GM12878 (cell line): ENCODE measurements at regions not wholly inside any gene's neighbourhood (a gene's known extent, or its start where the extent isn't known, plus 50 kb on each side); places are given as distances from the start of the nearest gene placed in this dataset.

Source experiments
- ATAC-seq: fragments of 200-7000 bp; cut with Tn5 transposase; 3 replicates; pipeline ENCODE4 v1.9.1; 2020; ENCODE audit warnings: mild to moderate bottlenecking, moderate library complexity
- BruUV-seq: library from RNA; stranded (reverse); fragments of 400-500 nt; replicated peaks from 2 replicates; lab custom pipeline; 2021; lab: Mats Ljungman, UMichigan
- CTCF ChIA-PET: fragments of 300-600 bp; sonication (Branson Sonifier 250); formaldehyde crosslinking; extraction: SDS; loops from one replicate; lab custom pipeline; 2021; ENCODE audit warnings: inconsistent platforms; lab: Yijun Ruan, JAX
- POLR2A ChIA-PET: fragments of 350-600 bp; formaldehyde crosslinking; extraction: SDS; loops from one replicate; lab custom pipeline; 2021; ENCODE audit warnings: inconsistent platforms; lab: Charles Lee
- RAD21 ChIA-PET: fragments of 300-600 bp; sonication (Branson Sonifier 250); formaldehyde crosslinking; loops from one replicate; lab custom pipeline; 2023; ENCODE audit warnings: antibody characterized with exemption; ENCODE audit not compliant: unreplicated experiment; lab: Charles Lee
- SMC1A ChIA-PET: fragments of 300-600 bp; sonication (Branson Sonifier 250); formaldehyde crosslinking; loops from one replicate; lab custom pipeline; 2023; ENCODE audit not compliant: unreplicated experiment, uncharacterized antibody; lab: Charles Lee
- DNase-seq: peaks from one replicate; pipeline ENCODE4 v3.0.0-alpha.2; 2011; ENCODE audit warnings: low read depth, low spot score
- FAIRE-seq: peaks from 3 replicates; lab custom pipeline; 2011; peaks lifted over from hg19 to GRCh38; lab: Jason Lieb, UNC
- H2AFZ ChIP-seq: 2 replicates; pipeline ENCODE4 v1.6.0; 2011; ENCODE audit warnings: low read depth, low read length, control low read depth; ENCODE audit not compliant: control insufficient read depth
- H3K27ac ChIP-seq: 2 replicates; pipeline ENCODE4 v1.5.1; 2011; ENCODE audit warnings: control low read depth; ENCODE audit not compliant: control insufficient read depth, insufficient read depth
- H3K27me3 ChIP-seq, 2 experiments: replicated peaks in 1 of 2; 2 replicates each; pipeline versions ENCODE4 v1.6.0 to v1.6.1; 2011; ENCODE audit warnings: low read length in 1 of 2; ENCODE audit not compliant: control insufficient read depth in 2 of 2, insufficient read depth in 2 of 2
- H3K36me3 ChIP-seq, 2 experiments: 2 replicates each; pipeline ENCODE4 v1.5.1; 2011; ENCODE audit warnings: low read length in 1 of 2; ENCODE audit not compliant: control insufficient read depth in 2 of 2, insufficient read depth in 2 of 2
- H3K4me1 ChIP-seq: 2 replicates; pipeline ENCODE4 v1.6.1; 2011; ENCODE audit warnings: mild to moderate bottlenecking, low read length, moderate library complexity, mixed read lengths; ENCODE audit not compliant: control insufficient read depth, insufficient read depth
- H3K4me2 ChIP-seq: 2 replicates; pipeline ENCODE4 v1.6.0; 2011; ENCODE audit warnings: control low read depth; ENCODE audit not compliant: control insufficient read depth, insufficient read depth
- H3K4me3 ChIP-seq: fragments of 200-600 bp; sonication (generic); 2 replicates; pipeline ENCODE4 v1.5.1; 2016
- H3K79me2 ChIP-seq: 2 replicates; pipeline ENCODE4 v1.6.0; 2011; ENCODE audit warnings: low read length; ENCODE audit not compliant: control insufficient read depth, insufficient read depth
- H3K9ac ChIP-seq: 2 replicates; pipeline ENCODE4 v1.8.0; 2011; ENCODE audit warnings: low read length, control low read depth, mixed read lengths; ENCODE audit not compliant: control insufficient read depth, insufficient read depth
- H3K9me3 ChIP-seq: replicated peaks from 3 replicates; pipeline ENCODE4 v1.5.1; 2011; ENCODE audit warnings: mild to moderate bottlenecking, low read length; ENCODE audit not compliant: control insufficient read depth, insufficient read depth
- H4K20me1 ChIP-seq: 2 replicates; pipeline ENCODE4 v1.6.0; 2011; ENCODE audit not compliant: control insufficient read depth, insufficient read depth
- BACH1 ChIP-seq: fragments of 450-650 bp; IDR thresholded peaks from 2 replicates; pipeline ENCODE4 v1.6.1; 2017; ENCODE audit warnings: mild to moderate bottlenecking, borderline replicate concordance
- CEBPB ChIP-seq, 2 experiments: fragments of 150-350 bp in 1 of 2; IDR thresholded peaks; 2 replicates each; pipeline ENCODE4 v1.6.1; 2012 to 2014; ENCODE audit warnings: low read depth in 2 of 2, low read length in 2 of 2, borderline replicate concordance in 1 of 2, inconsistent platforms in 1 of 2
- EP300 ChIP-seq, 2 experiments: fragments of 150-350 bp in 1 of 2; IDR thresholded peaks; 2 replicates each; pipeline ENCODE4 v1.6.1; 2011 to 2012; ENCODE audit warnings: low read depth in 2 of 2, low read length in 2 of 2, borderline replicate concordance in 1 of 2, improper control_type of control experiment in 1 of 2, inconsistent platforms in 1 of 2; ENCODE audit not compliant: control insufficient read depth in 1 of 2
- EZH2 ChIP-seq: IDR thresholded peaks from 2 replicates; pipeline ENCODE4 v1.6.1; 2012; ENCODE audit warnings: low read depth, mild to moderate bottlenecking, control low read depth, inconsistent platforms, low read length, borderline replicate concordance; ENCODE audit not compliant: control insufficient read depth
- HCFC1 ChIP-seq: fragments of 150-350 bp; IDR thresholded peaks from 2 replicates; pipeline ENCODE4 v1.6.1; 2014; ENCODE audit warnings: low read length
- MAX ChIP-seq: IDR thresholded peaks from 2 replicates; pipeline ENCODE4 v1.6.1; 2012; ENCODE audit warnings: low read depth, low read length, improper control_type of control experiment
- NFYB ChIP-seq: IDR thresholded peaks from 2 replicates; pipeline ENCODE4 v1.6.1; 2011; ENCODE audit warnings: low read depth, mild to moderate bottlenecking, low read length, improper control_type of control experiment, moderate library complexity; ENCODE audit not compliant: insufficient read depth
- POLR2A ChIP-seq: IDR thresholded peaks from 2 replicates; pipeline ENCODE4 v1.6.1; 2011; ENCODE audit warnings: low read depth, mild to moderate bottlenecking, low read length
- RAD51 ChIP-seq: fragments of 450-650 bp; IDR thresholded peaks from 2 replicates; pipeline ENCODE4 v1.6.1; 2016; ENCODE audit warnings: moderate library complexity, mild to moderate bottlenecking, inconsistent platforms
- RB1 ChIP-seq: fragments of 450-650 bp; formaldehyde crosslinking; IDR thresholded peaks from 2 replicates; pipeline ENCODE4 v1.6.1; 2017; ENCODE audit warnings: mild to moderate bottlenecking, borderline replicate concordance
- SIN3A ChIP-seq: IDR thresholded peaks from 2 replicates; pipeline ENCODE4 v1.6.1; 2012; ENCODE audit warnings: low read depth, low read length, improper control_type of control experiment
- SMAD1 ChIP-seq: fragments of 450-650 bp; IDR thresholded peaks from 2 replicates; pipeline ENCODE4 v1.6.1; 2018; ENCODE audit warnings: mild to moderate bottlenecking, low read depth; ENCODE audit not compliant: partially characterized antibody
- SRF ChIP-seq, 2 experiments: IDR thresholded peaks; 2 replicates each; pipeline ENCODE4 v1.6.1; 2011; ENCODE audit warnings: low read depth in 2 of 2, low read length in 2 of 2, mild to moderate bottlenecking in 1 of 2, moderate library complexity in 1 of 2
- TARDBP ChIP-seq: IDR thresholded peaks from 2 replicates; pipeline ENCODE4 v1.6.1; 2016; ENCODE audit warnings: borderline replicate concordance
- ZNF24 ChIP-seq: fragments of 450-650 bp; IDR thresholded peaks from 2 replicates; pipeline ENCODE4 v1.6.1; 2017; ENCODE audit warnings: antibody characterized with exemption, mild to moderate bottlenecking
- ZNF622 ChIP-seq: fragments of 450-650 bp; IDR thresholded peaks from 2 replicates; pipeline ENCODE4 v1.6.1; 2017; ENCODE audit warnings: mild to moderate bottlenecking, inconsistent platforms
- ZZZ3 ChIP-seq: IDR thresholded peaks from 2 replicates; pipeline ENCODE4 v1.6.1; 2011; ENCODE audit warnings: low read depth; ENCODE audit not compliant: control insufficient read depth, insufficient read length
- WGBS: methylation state at CpG from one replicate; pipeline ENCODE4 v1.1.6; 2016; ENCODE audit warnings: low lambda C conversion rate; ENCODE audit not compliant: insufficient replicate concordance, insufficient coverage; ENCODE audit errors: missing lambda C conversion rate; 5-methylcytosine and 5-hydroxymethylcytosine counted together
- in situ Hi-C: fragments of 300-500 bp; cut with MboI; formaldehyde crosslinking; loops from 9 replicates; pipeline ENCODE4 v1.14.3; 2018; ENCODE audit warnings: mixed read lengths
- intact Hi-C: fragments of 100-400 bp; cut with micrococcal nuclease; formaldehyde crosslinking; loops from one replicate; pipeline ENCODE4 v1.14.2; 2022; ENCODE audit not compliant: unreplicated experiment
- TF ChIP-seq, protein P1 (sequence below): fragments of 450-650 bp; IDR thresholded peaks from 2 replicates; pipeline ENCODE4 v1.6.1; 2017; ENCODE audit warnings: borderline replicate concordance
- TF ChIP-seq, protein P2 (sequence below): fragments of 450-650 bp; IDR thresholded peaks from 2 replicates; pipeline ENCODE4 v1.6.1; 2014; ENCODE audit warnings: mild to moderate bottlenecking
- TF ChIP-seq, protein P3 (sequence below): fragments of 450-650 bp; IDR thresholded peaks from 2 replicates; pipeline ENCODE4 v1.6.1; 2018; ENCODE audit warnings: borderline replicate concordance, mild to moderate bottlenecking; ENCODE audit not compliant: partially characterized antibody

DNA sequence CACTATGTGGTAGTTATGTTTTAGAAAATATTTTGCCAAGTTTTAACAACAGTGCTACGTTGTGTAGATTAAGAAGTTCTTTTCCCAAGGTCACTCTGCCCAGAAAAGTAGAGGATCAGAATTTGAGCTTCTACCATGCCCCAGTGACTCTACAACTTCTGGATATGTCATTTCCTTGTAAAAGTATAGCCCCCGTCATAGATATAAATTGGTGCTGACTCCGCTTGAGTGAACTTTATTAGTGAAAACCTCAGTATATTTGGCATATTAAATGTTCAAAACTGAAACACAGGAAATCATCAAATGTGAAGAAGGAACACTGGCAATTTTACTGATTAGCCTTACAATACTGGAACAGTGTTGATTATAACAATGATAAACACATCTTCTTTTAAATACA is 256.7 kb upstream of the UBE2E3 start (continued):
- TF ChIP-seq NFYB (no peak), HCFC1 (no peak), CEBPB (IDR thresholded peaks at IDR 0.05; ENCODE audit: borderline replicate concordance in 1 of 2, low read depth in 2 of 2, low read length in 2 of 2) (no peak), ZNF622 (no peak), EZH2 (no peak), SRF (IDR thresholded peaks at IDR 0.05; ENCODE audit: low read depth in 2 of 2, low read length in 2 of 2) (no peak), MAX (no peak)
- TF ChIP-seq, protein P1, sequence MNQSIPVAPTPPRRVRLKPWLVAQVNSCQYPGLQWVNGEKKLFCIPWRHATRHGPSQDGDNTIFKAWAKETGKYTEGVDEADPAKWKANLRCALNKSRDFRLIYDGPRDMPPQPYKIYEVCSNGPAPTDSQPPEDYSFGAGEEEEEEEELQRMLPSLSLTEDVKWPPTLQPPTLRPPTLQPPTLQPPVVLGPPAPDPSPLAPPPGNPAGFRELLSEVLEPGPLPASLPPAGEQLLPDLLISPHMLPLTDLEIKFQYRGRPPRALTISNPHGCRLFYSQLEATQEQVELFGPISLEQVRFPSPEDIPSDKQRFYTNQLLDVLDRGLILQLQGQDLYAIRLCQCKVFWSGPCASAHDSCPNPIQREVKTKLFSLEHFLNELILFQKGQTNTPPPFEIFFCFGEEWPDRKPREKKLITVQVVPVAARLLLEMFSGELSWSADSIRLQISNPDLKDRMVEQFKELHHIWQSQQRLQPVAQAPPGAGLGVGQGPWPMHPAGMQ = no peak

GRCh38 chr2:180722551-180723239 is 257.7 kb upstream of the UBE2E3 start:
- CTCF ChIA-PET = no interaction called here
- intact Hi-C loops = no loop called here
- TF ChIP-seq EP300 (IDR thresholded peaks at IDR 0.05; ENCODE audit: borderline replicate concordance in 1 of 2, control insufficient read depth in 1 of 2, low read depth in 2 of 2, low read length in 2 of 2) (no peak), TARDBP (no peak), BACH1 (no peak), RAD51 (no peak), SMAD1 (no peak), POLR2A (no peak), SIN3A (no peak), HCFC1 (no peak), RB1 (no peak), ZZZ3 (no peak), ZNF24 (no peak)
- TF ChIP-seq, protein P2, sequence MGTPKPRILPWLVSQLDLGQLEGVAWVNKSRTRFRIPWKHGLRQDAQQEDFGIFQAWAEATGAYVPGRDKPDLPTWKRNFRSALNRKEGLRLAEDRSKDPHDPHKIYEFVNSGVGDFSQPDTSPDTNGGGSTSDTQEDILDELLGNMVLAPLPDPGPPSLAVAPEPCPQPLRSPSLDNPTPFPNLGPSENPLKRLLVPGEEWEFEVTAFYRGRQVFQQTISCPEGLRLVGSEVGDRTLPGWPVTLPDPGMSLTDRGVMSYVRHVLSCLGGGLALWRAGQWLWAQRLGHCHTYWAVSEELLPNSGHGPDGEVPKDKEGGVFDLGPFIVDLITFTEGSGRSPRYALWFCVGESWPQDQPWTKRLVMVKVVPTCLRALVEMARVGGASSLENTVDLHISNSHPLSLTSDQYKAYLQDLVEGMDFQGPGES = no peak
- TF ChIP-seq, protein P3, sequence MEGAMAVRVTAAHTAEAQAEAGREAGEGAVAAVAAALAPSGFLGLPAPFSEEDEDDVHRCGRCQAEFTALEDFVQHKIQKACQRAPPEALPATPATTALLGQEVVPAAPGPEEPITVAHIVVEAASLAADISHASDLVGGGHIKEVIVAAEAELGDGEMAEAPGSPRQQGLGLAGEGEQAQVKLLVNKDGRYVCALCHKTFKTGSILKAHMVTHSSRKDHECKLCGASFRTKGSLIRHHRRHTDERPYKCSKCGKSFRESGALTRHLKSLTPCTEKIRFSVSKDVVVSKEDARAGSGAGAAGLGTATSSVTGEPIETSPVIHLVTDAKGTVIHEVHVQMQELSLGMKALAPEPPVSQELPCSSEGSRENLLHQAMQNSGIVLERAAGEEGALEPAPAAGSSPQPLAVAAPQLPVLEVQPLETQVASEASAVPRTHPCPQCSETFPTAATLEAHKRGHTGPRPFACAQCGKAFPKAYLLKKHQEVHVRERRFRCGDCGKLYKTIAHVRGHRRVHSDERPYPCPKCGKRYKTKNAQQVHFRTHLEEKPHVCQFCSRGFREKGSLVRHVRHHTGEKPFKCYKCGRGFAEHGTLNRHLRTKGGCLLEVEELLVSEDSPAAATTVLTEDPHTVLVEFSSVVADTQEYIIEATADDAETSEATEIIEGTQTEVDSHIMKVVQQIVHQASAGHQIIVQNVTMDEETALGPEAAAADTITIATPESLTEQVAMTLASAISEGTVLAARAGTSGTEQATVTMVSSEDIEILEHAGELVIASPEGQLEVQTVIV = no peak

More at GRCh38 chr2:180722551-180723239, 257.7 kb upstream of the UBE2E3 start:
- FAIRE-seq (no peak), DNase-seq (no peak), ATAC-seq (no peak)
- H3K4me3 ChIP-seq = no peak overlapping the region
- in situ Hi-C loops = no loop called here
- H3K27ac ChIP-seq = no peak overlapping the region
- H4K20me1 ChIP-seq = no peaks in the 10 kb centered on the region
- BruUV-seq = no TSS peak
- SMC1A ChIA-PET = no interaction called here
- H3K27me3 ChIP-seq = no peaks in the 10 kb centered on the region
- H3K9me3 ChIP-seq = no peaks in the 10 kb centered on the region
- H3K4me2 ChIP-seq = no peak overlapping the region
- H3K9ac ChIP-seq = no peak overlapping the region
- H3K79me2 ChIP-seq = no peaks in the 10 kb centered on the region
- 3% methylated on average over 2 of the region's 2 CpGs for WGBS
- POLR2A ChIA-PET = no interaction called here
- no peak overlapping the region for H2AFZ ChIP-seq
- H3K36me3 ChIP-seq = no peaks in the 10 kb centered on the region
- H3K4me1 ChIP-seq = no peaks in the 10 kb centered on the region
- RAD21 ChIA-PET = no interaction called here
